SK-N-SH (cell line): ENCODE measurements at regions not wholly inside any gene's neighbourhood (a gene's known extent, or its start where the extent isn't known, plus 50 kb on each side); places are given as distances from the start of the nearest gene placed in this dataset.

ENCODE experiments used
- POLR2AphosphoS5 ChIP-seq: IDR thresholded peaks from 2 replicates; pipeline ENCODE4 v1.6.1; 2012; ENCODE audit warnings: low read depth, low read length
- RAD21 ChIP-seq: IDR thresholded peaks from 2 replicates; pipeline ENCODE4 v1.6.1; 2012; ENCODE audit warnings: mild to moderate bottlenecking, low read length

GRCh38 chr20:40196846-40197436, 492.1 kb downstream of the MAFB start:
- TF ChIP-seq RAD21 (no peak), POLR2AphosphoS5 (no peak)
